B cell (primary cell): ENCODE measurements at regions not wholly inside any gene's neighbourhood (a gene's known extent, or its start where the extent isn't known, plus 50 kb on each side); places are given as distances from the start of the nearest gene placed in this dataset.

Experiments used
- CTCF ChIP-seq: fragments of 200-600 bp; IDR thresholded peaks from one replicate; pipeline ENCODE4 v1.8.0; 2022; ENCODE audit warnings: antibody characterized with exemption, mild to moderate bottlenecking
- EZH2 ChIP-seq: IDR thresholded peaks from 2 replicates; pipeline ENCODE4 v1.6.1; 2012; ENCODE audit warnings: borderline replicate concordance, low read depth, mild to moderate bottlenecking, moderate library complexity, low read length; ENCODE audit not compliant: insufficient read depth, poor library complexity, severe bottlenecking

- TF ChIP-seq CTCF = no peak
- TF ChIP-seq EZH2 = no peak
Measured at GRCh38 chr7:109215341-109215740, 645.7 kb downstream of the DNAJB9 start.
